KMS-11 (cell line): ENCODE measurements at regions not wholly inside any gene's neighbourhood (a gene's known extent, or its start where the extent isn't known, plus 50 kb on each side); places are given as distances from the start of the nearest gene placed in this dataset.

Experiments
- H2AFZ ChIP-seq: fragments of 200-600 bp; sonication (generic); 2 replicates; pipeline ENCODE4 v1.6.1; 2016; ENCODE audit warnings: antibody characterized with exemption, mixed run types, low read depth
- H3K27ac ChIP-seq: fragments of 200-600 bp; sonication (generic); 2 replicates; pipeline ENCODE4 v1.6.1; 2016; ENCODE audit warnings: mild to moderate bottlenecking, mixed run types
- H3K27me3 ChIP-seq: fragments of 200-600 bp; sonication (generic); 2 replicates; pipeline ENCODE4 v1.6.1; 2017; ENCODE audit warnings: mild to moderate bottlenecking, low read depth, mixed run types, moderate library complexity; ENCODE audit not compliant: insufficient read depth
- H3K36me3 ChIP-seq: fragments of 200-600 bp; sonication (generic); 2 replicates; pipeline ENCODE4 v1.6.1; 2017; ENCODE audit warnings: mild to moderate bottlenecking, mixed run types; ENCODE audit not compliant: insufficient read depth
- H3K4me1 ChIP-seq: fragments of 200-600 bp; sonication (generic); 2 replicates; pipeline ENCODE4 v1.6.1; 2016; ENCODE audit warnings: mild to moderate bottlenecking, low read depth, mixed run types; ENCODE audit not compliant: poor library complexity, severe bottlenecking
- H3K4me2 ChIP-seq: fragments of 200-600 bp; sonication (generic); 2 replicates; pipeline ENCODE4 v1.7.0; 2016; ENCODE audit warnings: mild to moderate bottlenecking, mixed run types
- H3K4me3 ChIP-seq: fragments of 200-600 bp; sonication (generic); IDR thresholded peaks from 2 replicates; pipeline ENCODE4 v1.6.1; 2017; ENCODE audit warnings: low read depth, low read length, mixed read lengths; ENCODE audit not compliant: insufficient read depth
- H3K79me2 ChIP-seq: fragments of 200-600 bp; sonication (generic); 2 replicates; pipeline ENCODE4 v1.6.1; 2016; ENCODE audit warnings: low read depth, mixed run types; ENCODE audit not compliant: insufficient read depth
- H3K9ac ChIP-seq: fragments of 200-600 bp; sonication (generic); 2 replicates; pipeline ENCODE4 v1.6.1; 2016; ENCODE audit warnings: mild to moderate bottlenecking, mixed run types
- H4K20me1 ChIP-seq: fragments of 200-600 bp; sonication (generic); 2 replicates; pipeline ENCODE4 v1.6.1; 2016; ENCODE audit warnings: mild to moderate bottlenecking, mixed run types; ENCODE audit not compliant: insufficient read depth
- TF ChIP-seq, protein P1 (sequence below): fragments of 200-600 bp; sonication (generic); conservative IDR thresholded peaks from 2 replicates; pipeline ENCODE4 v1.6.1; 2017; ENCODE audit warnings: low read depth, mild to moderate bottlenecking, antibody characterized with exemption, low read length, moderate library complexity, mixed read lengths

DNA sequence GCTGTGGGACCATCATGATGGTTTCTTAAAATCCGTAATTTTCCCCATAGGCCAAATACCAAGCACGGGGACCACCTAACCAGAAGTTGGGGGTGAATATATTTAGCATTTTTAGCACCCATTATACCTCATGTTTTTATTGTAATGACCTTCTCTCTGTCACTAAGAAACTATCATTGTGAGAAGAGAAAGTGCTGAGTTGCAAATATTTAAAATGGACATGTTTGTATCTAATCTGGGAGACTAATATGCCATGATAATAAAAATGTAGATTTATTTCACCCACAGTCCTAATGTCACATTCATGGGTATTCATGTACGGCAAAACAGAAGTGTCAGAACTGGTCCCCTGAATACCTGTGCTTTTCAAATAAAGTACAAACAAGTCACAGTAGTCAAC, 398.9 kb upstream of the NR2F2 start:
- Histone ChIP-seq H3K4me3 (no peak overlapping the region), H3K9ac (no peak overlapping the region), H3K79me2 (no peaks in the 10 kb centered on the region), H3K4me2 (no peak overlapping the region), H3K27me3 (no peaks in the 10 kb centered on the region), H2AFZ (no peak overlapping the region), H3K36me3 (no peaks in the 10 kb centered on the region), H4K20me1 (no peaks in the 10 kb centered on the region), H3K4me1 (peaks cover 35% of the 10 kb centered on the region), H3K27ac (no peak overlapping the region)
- TF ChIP-seq, protein P1, sequence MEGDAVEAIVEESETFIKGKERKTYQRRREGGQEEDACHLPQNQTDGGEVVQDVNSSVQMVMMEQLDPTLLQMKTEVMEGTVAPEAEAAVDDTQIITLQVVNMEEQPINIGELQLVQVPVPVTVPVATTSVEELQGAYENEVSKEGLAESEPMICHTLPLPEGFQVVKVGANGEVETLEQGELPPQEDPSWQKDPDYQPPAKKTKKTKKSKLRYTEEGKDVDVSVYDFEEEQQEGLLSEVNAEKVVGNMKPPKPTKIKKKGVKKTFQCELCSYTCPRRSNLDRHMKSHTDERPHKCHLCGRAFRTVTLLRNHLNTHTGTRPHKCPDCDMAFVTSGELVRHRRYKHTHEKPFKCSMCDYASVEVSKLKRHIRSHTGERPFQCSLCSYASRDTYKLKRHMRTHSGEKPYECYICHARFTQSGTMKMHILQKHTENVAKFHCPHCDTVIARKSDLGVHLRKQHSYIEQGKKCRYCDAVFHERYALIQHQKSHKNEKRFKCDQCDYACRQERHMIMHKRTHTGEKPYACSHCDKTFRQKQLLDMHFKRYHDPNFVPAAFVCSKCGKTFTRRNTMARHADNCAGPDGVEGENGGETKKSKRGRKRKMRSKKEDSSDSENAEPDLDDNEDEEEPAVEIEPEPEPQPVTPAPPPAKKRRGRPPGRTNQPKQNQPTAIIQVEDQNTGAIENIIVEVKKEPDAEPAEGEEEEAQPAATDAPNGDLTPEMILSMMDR: no peak

DNA sequence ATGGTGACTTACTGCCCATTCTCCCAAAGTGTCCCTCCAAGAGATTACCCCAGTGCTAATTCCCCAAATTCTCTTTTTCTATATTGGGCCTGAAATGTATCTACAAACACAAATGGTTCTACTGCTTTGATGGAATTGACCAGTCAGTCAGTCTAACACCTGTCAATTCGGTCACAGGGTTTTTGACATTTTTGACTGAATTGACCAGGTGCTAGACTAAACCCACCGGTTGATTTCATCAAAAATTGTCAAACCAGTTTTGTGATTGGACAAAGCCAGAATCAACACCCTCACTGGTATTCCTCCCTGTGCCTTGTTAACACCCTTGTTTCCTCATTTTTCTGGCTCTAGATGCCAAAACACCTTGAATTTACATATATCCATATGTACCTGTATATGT, 398.4 kb upstream of the NR2F2 start:
- H3K27me3 ChIP-seq: no peaks in the 10 kb centered on the region
- no peak overlapping the region for H2AFZ ChIP-seq
- TF ChIP-seq, protein P1: no peak
- H3K36me3 ChIP-seq: no peaks in the 10 kb centered on the region
- no peaks in the 10 kb centered on the region for H3K79me2 ChIP-seq
- no peak overlapping the region for H3K27ac ChIP-seq
- peaks cover 35% of the 10 kb centered on the region for H3K4me1 ChIP-seq
- no peak overlapping the region for H3K9ac ChIP-seq
- no peak overlapping the region for H3K4me2 ChIP-seq
- H4K20me1 ChIP-seq: no peaks in the 10 kb centered on the region
- H3K4me3 ChIP-seq: no peak overlapping the region

DNA sequence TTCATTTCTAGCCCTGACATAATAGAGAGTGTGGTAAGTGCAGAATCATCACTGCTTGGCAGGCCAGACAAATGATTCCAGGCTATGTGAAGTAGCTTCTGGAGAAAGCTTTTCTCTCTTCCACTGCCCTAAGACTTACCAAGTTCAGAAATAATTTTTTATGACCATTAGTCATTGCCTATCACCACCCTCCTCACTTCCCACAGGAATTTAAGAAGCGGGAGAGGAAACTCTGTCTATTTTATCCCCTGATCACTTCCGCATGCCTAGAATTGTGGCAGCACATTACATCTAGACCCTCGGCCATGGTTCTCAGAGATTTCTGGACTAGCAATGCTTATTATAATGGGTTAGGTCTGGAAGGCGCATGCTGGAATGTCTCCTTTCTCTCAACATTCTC, 397.8 kb upstream of the NR2F2 start:
- H3K4me3 ChIP-seq: no peak overlapping the region
- H3K79me2 ChIP-seq: no peaks in the 10 kb centered on the region
- H3K36me3 ChIP-seq: no peaks in the 10 kb centered on the region
- peaks cover 35% of the 10 kb centered on the region for H3K4me1 ChIP-seq
- no peak overlapping the region for H2AFZ ChIP-seq
- no peaks in the 10 kb centered on the region for H4K20me1 ChIP-seq
- no peak overlapping the region for H3K9ac ChIP-seq
- no peaks in the 10 kb centered on the region for H3K27me3 ChIP-seq
- no peak overlapping the region for H3K4me2 ChIP-seq
- no peak overlapping the region for H3K27ac ChIP-seq
- TF ChIP-seq, protein P1: no peak

DNA sequence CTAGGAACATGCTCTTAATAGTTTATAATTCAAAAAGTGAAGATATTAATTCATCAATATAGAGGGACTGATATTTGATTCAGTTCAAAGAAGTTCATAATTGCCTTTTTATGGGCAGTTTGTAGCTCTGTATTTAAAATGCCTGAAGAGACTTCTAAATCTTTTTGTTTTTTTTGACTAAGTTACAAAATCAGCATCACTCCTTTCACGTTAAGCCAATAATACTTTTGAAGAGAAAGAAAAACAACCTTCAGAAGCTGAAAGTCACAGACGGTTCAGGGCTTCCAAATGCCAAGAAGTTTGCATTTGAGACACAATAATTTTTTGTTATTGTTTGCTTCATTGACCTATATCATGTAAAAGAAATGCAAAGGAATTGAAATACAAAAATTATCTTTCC, 394.6 kb upstream of the NR2F2 start:
- Histone ChIP-seq H3K79me2 (no peaks in the 10 kb centered on the region), H4K20me1 (no peaks in the 10 kb centered on the region), H2AFZ (no peak overlapping the region), H3K36me3 (no peaks in the 10 kb centered on the region), H3K9ac (no peak overlapping the region), H3K27me3 (no peaks in the 10 kb centered on the region), H3K4me2 (no peak overlapping the region), H3K27ac (no peak overlapping the region), H3K4me3 (no peak overlapping the region), H3K4me1 (peaks cover 7% of the 10 kb centered on the region)
- TF ChIP-seq, protein P1: no peak
